ENCODE measurements at regions not wholly inside any gene's neighbourhood (a gene's known extent, or its start where the extent isn't known, plus 50 kb on each side); places are given as distances from the start of the nearest gene placed in this dataset.

DNA sequence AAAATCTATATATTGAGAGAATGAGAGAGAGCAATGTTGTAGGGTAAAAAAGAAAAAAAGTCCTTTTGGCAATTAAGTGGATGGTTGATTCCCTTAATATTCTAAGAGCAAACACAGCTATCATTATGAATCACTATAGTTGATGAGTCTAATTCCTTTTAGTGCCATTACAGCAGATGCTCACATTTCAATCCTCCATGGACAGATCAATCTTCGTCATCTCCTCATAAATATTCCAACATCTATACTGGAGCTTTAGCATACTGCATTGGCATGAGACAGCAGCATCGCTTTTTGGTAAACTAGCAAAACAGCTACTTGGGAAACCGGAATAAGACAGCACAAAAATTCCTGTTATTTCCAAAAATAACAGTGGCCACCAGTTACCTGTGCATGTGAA is 796.7 kb downstream of the QKI start:
- no peak for TF ChIP-seq CTCF (IDR thresholded peaks at IDR 0.05; ENCODE audit: insufficient read depth, low read length, poor library complexity, severe bottlenecking)
- no peak for TF ChIP-seq EZH2phosphoT487 (conservative IDR thresholded peaks at IDR 0.05; ENCODE audit: low read length)
- H3K27ac ChIP-seq (ENCODE audit: low read depth, low read length): no peak overlapping the region
- no peaks in the 10 kb centered on the region for H4K20me1 ChIP-seq (ENCODE audit: low read depth, low read length)
- no peaks in the 10 kb centered on the region for H3K27me3 ChIP-seq (ENCODE audit: low read length)
- no peaks in the 10 kb centered on the region for H3K9me2 ChIP-seq (replicated peaks; ENCODE audit: insufficient read depth, low read length)
- H3F3A ChIP-seq (ENCODE audit: insufficient read depth): no peaks in the 10 kb centered on the region
- no peaks in the 10 kb centered on the region for H3K79me2 ChIP-seq (ENCODE audit: insufficient read depth, low read length)
- no peaks in the 10 kb centered on the region for H3K9me3 ChIP-seq (ENCODE audit: insufficient read depth, low read length)
- H2AFZ ChIP-seq (ENCODE audit: low read depth, low read length, severe bottlenecking): no peak overlapping the region
- H3K36me3 ChIP-seq (ENCODE audit: low read length): no peaks in the 10 kb centered on the region
- no peak overlapping the region for H3K4me3 ChIP-seq (ENCODE audit: insufficient read depth, low read length, poor library complexity, severe bottlenecking)
- H3K9ac ChIP-seq (ENCODE audit: low read length): no peak overlapping the region
- H3K4me2 ChIP-seq (ENCODE audit: low read depth, low read length, poor library complexity, severe bottlenecking): no peak overlapping the region

DNA sequence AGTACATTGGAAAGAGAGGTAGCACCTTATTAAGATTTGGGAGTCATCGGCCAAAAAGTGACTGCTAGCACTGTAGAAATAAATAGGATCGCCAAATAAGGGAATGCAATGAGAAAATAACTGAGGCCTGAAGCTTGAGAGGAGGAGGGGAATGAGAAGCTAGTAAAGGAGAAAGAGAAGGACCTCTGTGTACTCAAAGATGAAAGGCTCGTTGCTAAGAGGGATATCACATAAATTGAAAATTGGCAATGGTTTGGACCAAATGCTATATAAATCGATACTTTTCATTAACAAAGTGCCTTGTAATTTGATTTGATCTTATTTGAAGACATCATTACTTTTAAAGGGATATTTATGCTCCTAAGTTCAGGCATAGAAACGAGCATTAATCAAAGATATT is 796.3 kb downstream of the QKI start:
- Histone ChIP-seq H3K27ac (ENCODE audit: low read depth, low read length) (no peak overlapping the region), H3K9me3 (ENCODE audit: insufficient read depth, low read length) (no peaks in the 10 kb centered on the region), H3K4me3 (ENCODE audit: insufficient read depth, low read length, poor library complexity, severe bottlenecking) (no peak overlapping the region), H3K27me3 (ENCODE audit: low read length) (no peaks in the 10 kb centered on the region), H3F3A (ENCODE audit: insufficient read depth) (no peaks in the 10 kb centered on the region), H3K4me2 (ENCODE audit: low read depth, low read length, poor library complexity, severe bottlenecking) (no peak overlapping the region), H3K9ac (ENCODE audit: low read length) (no peak overlapping the region), H3K36me3 (ENCODE audit: low read length) (no peaks in the 10 kb centered on the region), H2AFZ (ENCODE audit: low read depth, low read length, severe bottlenecking) (no peak overlapping the region), H4K20me1 (ENCODE audit: low read depth, low read length) (no peaks in the 10 kb centered on the region), H3K9me2 (replicated peaks; ENCODE audit: insufficient read depth, low read length) (no peaks in the 10 kb centered on the region), H3K79me2 (ENCODE audit: insufficient read depth, low read length) (no peaks in the 10 kb centered on the region)
- TF ChIP-seq EZH2phosphoT487 (conservative IDR thresholded peaks at IDR 0.05; ENCODE audit: low read length) (no peak), CTCF (IDR thresholded peaks at IDR 0.05; ENCODE audit: insufficient read depth, low read length, poor library complexity, severe bottlenecking) (no peak)

- no peaks in the 10 kb centered on the region for H3F3A ChIP-seq (ENCODE audit: insufficient read depth)
- no peak overlapping the region for H3K4me2 ChIP-seq (ENCODE audit: low read depth, low read length, poor library complexity, severe bottlenecking)
- H3K9ac ChIP-seq (ENCODE audit: low read length): no peak overlapping the region
- TF ChIP-seq EZH2phosphoT487 (conservative IDR thresholded peaks at IDR 0.05; ENCODE audit: low read length) (no peak), CTCF (IDR thresholded peaks at IDR 0.05; ENCODE audit: insufficient read depth, low read length, poor library complexity, severe bottlenecking) (no peak)
- no peaks in the 10 kb centered on the region for H3K9me3 ChIP-seq (ENCODE audit: insufficient read depth, low read length)
- H2AFZ ChIP-seq (ENCODE audit: low read depth, low read length, severe bottlenecking): no peak overlapping the region
- no peaks in the 10 kb centered on the region for H3K9me2 ChIP-seq (replicated peaks; ENCODE audit: insufficient read depth, low read length)
- H3K36me3 ChIP-seq (ENCODE audit: low read length): no peaks in the 10 kb centered on the region
- no peaks in the 10 kb centered on the region for H3K27me3 ChIP-seq (ENCODE audit: low read length)
- H3K27ac ChIP-seq (ENCODE audit: low read depth, low read length): no peak overlapping the region
- no peak overlapping the region for H3K4me3 ChIP-seq (ENCODE audit: insufficient read depth, low read length, poor library complexity, severe bottlenecking)
- no peaks in the 10 kb centered on the region for H3K79me2 ChIP-seq (ENCODE audit: insufficient read depth, low read length)
- no peaks in the 10 kb centered on the region for H4K20me1 ChIP-seq (ENCODE audit: low read depth, low read length)
Measured at GRCh38 chr6:164210323-164210722, 795.8 kb downstream of the QKI start.

- TF ChIP-seq CTCF (IDR thresholded peaks at IDR 0.05; ENCODE audit: insufficient read depth, low read length, poor library complexity, severe bottlenecking) (no peak), EZH2phosphoT487 (conservative IDR thresholded peaks at IDR 0.05; ENCODE audit: low read length) (no peak)
- no peak overlapping the region for H3K27ac ChIP-seq (ENCODE audit: low read depth, low read length)
- H4K20me1 ChIP-seq (ENCODE audit: low read depth, low read length): no peaks in the 10 kb centered on the region
- H3F3A ChIP-seq (ENCODE audit: insufficient read depth): no peaks in the 10 kb centered on the region
- H3K9me2 ChIP-seq (replicated peaks; ENCODE audit: insufficient read depth, low read length): no peaks in the 10 kb centered on the region
- H2AFZ ChIP-seq (ENCODE audit: low read depth, low read length, severe bottlenecking): no peak overlapping the region
- no peak overlapping the region for H3K9ac ChIP-seq (ENCODE audit: low read length)
- no peak overlapping the region for H3K4me2 ChIP-seq (ENCODE audit: low read depth, low read length, poor library complexity, severe bottlenecking)
- H3K27me3 ChIP-seq (ENCODE audit: low read length): no peaks in the 10 kb centered on the region
- no peaks in the 10 kb centered on the region for H3K36me3 ChIP-seq (ENCODE audit: low read length)
- H3K9me3 ChIP-seq (ENCODE audit: insufficient read depth, low read length): no peaks in the 10 kb centered on the region
- H3K79me2 ChIP-seq (ENCODE audit: insufficient read depth, low read length): no peaks in the 10 kb centered on the region
- H3K4me3 ChIP-seq (ENCODE audit: insufficient read depth, low read length, poor library complexity, severe bottlenecking): no peak overlapping the region
Measured at GRCh38 chr6:164208371-164208770, 793.9 kb downstream of the QKI start.
